B cell (primary cell): ENCODE measurements at regions not wholly inside any gene's neighbourhood (a gene's known extent, or its start where the extent isn't known, plus 50 kb on each side); places are given as distances from the start of the nearest gene placed in this dataset.

Experiments used
- CTCF ChIP-seq: fragments of 200-600 bp; IDR thresholded peaks from one replicate; pipeline ENCODE4 v1.8.0; 2022; ENCODE audit warnings: antibody characterized with exemption, mild to moderate bottlenecking
- EZH2 ChIP-seq: IDR thresholded peaks from 2 replicates; pipeline ENCODE4 v1.6.1; 2012; ENCODE audit warnings: borderline replicate concordance, low read depth, mild to moderate bottlenecking, moderate library complexity, low read length; ENCODE audit not compliant: insufficient read depth, poor library complexity, severe bottlenecking

- TF ChIP-seq CTCF (no peak), EZH2 (no peak)
These were observed 76.9 kb upstream of the AGAP1 start for GRCh38 chr2:235416858-235417499.
